Neuronal stem cell (in vitro differentiated cells): ENCODE measurements at regions not wholly inside any gene's neighbourhood (a gene's known extent, or its start where the extent isn't known, plus 50 kb on each side); places are given as distances from the start of the nearest gene placed in this dataset.

ENCODE experiments used
- DNase-seq: peaks from one replicate; pipeline ENCODE4 v3.0.0-alpha.2; 2013; ENCODE audit warnings: low spot score
- H2AFZ ChIP-seq: one replicate; pipeline ENCODE4 v1.6.1; 2013; ENCODE audit warnings: mild to moderate bottlenecking, low read length, inconsistent platforms
- H2AK5ac ChIP-seq: 2 replicates; pipeline ENCODE4 v1.6.1; 2013; ENCODE audit warnings: low read depth, mild to moderate bottlenecking, inconsistent platforms, low read length, moderate library complexity, mixed read lengths
- H2BK120ac ChIP-seq: 2 replicates; pipeline ENCODE4 v1.6.1; 2013; ENCODE audit warnings: low read depth, mild to moderate bottlenecking, inconsistent platforms, low read length, moderate library complexity, mixed read lengths
- H2BK12ac ChIP-seq: one replicate; pipeline ENCODE4 v1.6.1; 2013; ENCODE audit warnings: low read length, inconsistent platforms
- H2BK15ac ChIP-seq: 2 replicates; pipeline ENCODE4 v1.6.1; 2013; ENCODE audit warnings: mild to moderate bottlenecking, low read length, inconsistent platforms, mixed read lengths
- H2BK5ac ChIP-seq: one replicate; pipeline ENCODE4 v1.6.1; 2013; ENCODE audit warnings: inconsistent platforms, mild to moderate bottlenecking, low read length, moderate library complexity
- H3K14ac ChIP-seq: one replicate; pipeline ENCODE4 v1.6.1; 2013; ENCODE audit warnings: low read length, inconsistent platforms
- H3K18ac ChIP-seq: 2 replicates; pipeline ENCODE4 v1.6.1; 2013; ENCODE audit warnings: low read length, inconsistent platforms
- H3K23ac ChIP-seq: 2 replicates; pipeline ENCODE4 v1.6.1; 2013; ENCODE audit warnings: low read depth, mild to moderate bottlenecking, mixed read lengths, low read length, inconsistent platforms; ENCODE audit not compliant: poor library complexity
- H3K27ac ChIP-seq: replicated peaks from 3 replicates; pipeline ENCODE4 v1.5.1; 2013; ENCODE audit warnings: low read length, inconsistent platforms
- H3K27me3 ChIP-seq, 3 experiments: 2 replicates each; pipeline ENCODE4 v1.6.1; 2013; ENCODE audit warnings: low read length in 3 of 3, mild to moderate bottlenecking in 2 of 3, inconsistent platforms in 1 of 3, low read depth in 1 of 3, mixed read lengths in 1 of 3, moderate library complexity in 1 of 3; ENCODE audit not compliant: control insufficient read depth in 3 of 3, insufficient read depth in 3 of 3
- H3K36me3 ChIP-seq, 2 donors: replicated peaks in 1 of 2; 2 replicates each; pipeline ENCODE4 v1.6.1; 2013; ENCODE audit warnings: low read length in 2 of 2; ENCODE audit not compliant: control insufficient read depth in 2 of 2, insufficient read depth in 2 of 2
- H3K4ac ChIP-seq: 2 replicates; pipeline ENCODE4 v1.6.1; 2013; ENCODE audit warnings: inconsistent platforms, mild to moderate bottlenecking, low read length, moderate library complexity
- H3K4me1 ChIP-seq, 2 donors: 1 replicate in 1 of 2; 2 replicates in 1 of 2; pipeline ENCODE4 v1.6.1; 2013; ENCODE audit warnings: low read length in 2 of 2, low read depth in 1 of 2; ENCODE audit not compliant: control insufficient read depth in 2 of 2, insufficient read depth in 1 of 2
- H3K4me2 ChIP-seq: one replicate; pipeline ENCODE4 v1.6.1; 2013; ENCODE audit warnings: mild to moderate bottlenecking, low read length, inconsistent platforms; ENCODE audit not compliant: insufficient read depth, poor library complexity, severe bottlenecking
- H3K4me3 ChIP-seq, 2 donors: 2 replicates each; pipeline ENCODE4 v1.5.1; 2013; ENCODE audit warnings: low read length in 2 of 2, mild to moderate bottlenecking in 2 of 2, inconsistent platforms in 1 of 2, moderate library complexity in 1 of 2
- H3K79me1 ChIP-seq: one replicate; pipeline ENCODE4 v1.6.1; 2013; ENCODE audit warnings: low read depth, mild to moderate bottlenecking, inconsistent platforms, low read length, moderate library complexity
- H3K9ac ChIP-seq: one replicate; pipeline ENCODE4 v1.6.1; 2013; ENCODE audit warnings: mild to moderate bottlenecking, low read depth, low read length, inconsistent platforms; ENCODE audit not compliant: poor library complexity
- H3K9me3 ChIP-seq, 2 donors: replicated peaks in 1 of 2; 2 replicates each; pipeline versions ENCODE3 to v1.6.1; 2013; ENCODE audit warnings: low read length in 2 of 2, mild to moderate bottlenecking in 2 of 2, inconsistent platforms in 1 of 2, low read depth in 1 of 2, mixed read lengths in 1 of 2, moderate library complexity in 1 of 2; ENCODE audit not compliant: control insufficient read depth in 2 of 2, insufficient read depth in 1 of 2
- H4K8ac ChIP-seq: one replicate; pipeline ENCODE4 v1.6.1; 2013; ENCODE audit warnings: low read depth, mild to moderate bottlenecking, inconsistent platforms, low read length, moderate library complexity
- H4K91ac ChIP-seq: one replicate; pipeline ENCODE4 v1.6.1; 2013; ENCODE audit warnings: low read length, low read depth, mild to moderate bottlenecking, inconsistent platforms; ENCODE audit not compliant: poor library complexity
- WGBS, 2 donors: extraction: QIAGEN DNeasy Blood & Tissue Kit; methylation state at CpG; one replicate each; pipeline ENCODE4 v1.1.7; 2013; ENCODE audit warnings: missing lambda C conversion rate in 2 of 2, mixed read lengths in 1 of 2; ENCODE audit not compliant: insufficient read length in 2 of 2, insufficient replicate concordance in 1 of 2; ENCODE audit errors: extremely low coverage in 2 of 2; 5-methylcytosine and 5-hydroxymethylcytosine counted together

- Histone ChIP-seq H3K4ac (no peak overlapping the region), H2BK120ac (no peak overlapping the region), H3K4me2 (no peak overlapping the region), H3K4me3 (no peak overlapping the region), H2AFZ (no peak overlapping the region), H3K4me1 (peaks cover 0 to 1% of the 10 kb centered on the region in 2 donors), H3K36me3 (no peaks in the 10 kb centered on the region), H3K27ac (no peak overlapping the region), H3K27me3 (peaks cover 0 to 29% (median 0%) of the 10 kb centered on the region in 3 experiments), H3K9ac (no peak overlapping the region), H3K79me1 (no peaks in the 10 kb centered on the region), H3K14ac (no peak overlapping the region), H4K8ac (no peak overlapping the region), H2BK5ac (no peak overlapping the region), H3K18ac (no peak overlapping the region), H2BK12ac (no peak overlapping the region), H4K91ac (no peak overlapping the region), H3K23ac (no peak overlapping the region), H2BK15ac (no peak overlapping the region), H3K9me3 (peaks cover 0 to 3% of the 10 kb centered on the region in 2 donors), H2AK5ac (no peak overlapping the region)
- DNase-seq = no peak
- no CpG with 5 or more reads among the region's 11 CpGs for WGBS, 2 donors
Observed at GRCh38 chr6:109892451-109893435, 85.4 kb upstream of the GPR6 start.

GRCh38 chr6:109893606-109894005, 84.5 kb upstream of the GPR6 start:
- no peak overlapping the region for H3K27ac ChIP-seq
- H3K4ac ChIP-seq = no peak overlapping the region
- no peak for DNase-seq
- H3K23ac ChIP-seq = peak overlapping the region; percentile 25
- H2BK120ac ChIP-seq = no peak overlapping the region
- no CpG with 5 or more reads among the region's 4 CpGs for WGBS, 2 donors
- H2BK12ac ChIP-seq = no peak overlapping the region
- H2BK5ac ChIP-seq = no peak overlapping the region
- H4K8ac ChIP-seq = no peak overlapping the region
- peaks cover 0 to 3% of the 10 kb centered on the region in 2 donors for H3K9me3 ChIP-seq
- no peak overlapping the region for H3K18ac ChIP-seq
- H3K14ac ChIP-seq = no peak overlapping the region
- H3K4me1 ChIP-seq = peaks cover 0 to 1% of the 10 kb centered on the region in 2 donors
- no peak overlapping the region for H2AK5ac ChIP-seq
- no peaks in the 10 kb centered on the region for H3K36me3 ChIP-seq
- no peak overlapping the region for H2AFZ ChIP-seq
- peak overlapping the region in 1 of 2 donors; percentile 44 for H3K4me3 ChIP-seq
- no peak overlapping the region for H4K91ac ChIP-seq
- H3K79me1 ChIP-seq = no peaks in the 10 kb centered on the region
- no peak overlapping the region for H3K9ac ChIP-seq
- H3K27me3 ChIP-seq = peaks cover 0 to 24% (median 0%) of the 10 kb centered on the region in 3 experiments
- no peak overlapping the region for H2BK15ac ChIP-seq
- no peak overlapping the region for H3K4me2 ChIP-seq

- Histone ChIP-seq H3K36me3 (no peaks in the 10 kb centered on the region), H3K4ac (no peak overlapping the region), H3K9me3 (peaks cover 0 to 3% of the 10 kb centered on the region in 2 donors), H4K8ac (no peak overlapping the region), H3K4me3 (no peak overlapping the region), H2AFZ (no peak overlapping the region), H3K27me3 (peaks cover 0 to 24% (median 0%) of the 10 kb centered on the region in 3 experiments), H3K14ac (no peak overlapping the region), H3K27ac (no peak overlapping the region), H3K4me2 (no peak overlapping the region), H3K79me1 (no peaks in the 10 kb centered on the region), H2BK12ac (no peak overlapping the region), H2BK15ac (no peak overlapping the region), H3K4me1 (peaks cover 0 to 1% of the 10 kb centered on the region in 2 donors), H3K9ac (no peak overlapping the region), H3K23ac (no peak overlapping the region), H2BK120ac (no peak overlapping the region), H2BK5ac (no peak overlapping the region), H2AK5ac (no peak overlapping the region), H3K18ac (no peak overlapping the region), H4K91ac (no peak overlapping the region)
- no peak for DNase-seq
- no CpG with 5 or more reads among the region's 5 CpGs for WGBS, 2 donors
Observed at GRCh38 chr6:109894181-109894580, 83.9 kb upstream of the GPR6 start.

- no peak overlapping the region for H2BK12ac ChIP-seq
- H3K4ac ChIP-seq = no peak overlapping the region
- H3K27ac ChIP-seq = no peak overlapping the region
- no CpG with 5 or more reads among the region's 1 CpG for WGBS, 2 donors
- H4K91ac ChIP-seq = no peak overlapping the region
- no peak overlapping the region for H3K14ac ChIP-seq
- peaks cover 0 to 14% (median 0%) of the 10 kb centered on the region in 3 experiments for H3K27me3 ChIP-seq
- H3K79me1 ChIP-seq = no peaks in the 10 kb centered on the region
- H3K4me2 ChIP-seq = no peak overlapping the region
- H2BK5ac ChIP-seq = no peak overlapping the region
- H3K9me3 ChIP-seq = peaks cover 0 to 3% of the 10 kb centered on the region in 2 donors
- H4K8ac ChIP-seq = no peak overlapping the region
- no peak overlapping the region for H2BK120ac ChIP-seq
- no peak overlapping the region for H2AK5ac ChIP-seq
- no peak overlapping the region for H3K4me3 ChIP-seq
- H3K36me3 ChIP-seq = no peaks in the 10 kb centered on the region
- no peak overlapping the region for H2AFZ ChIP-seq
- H3K9ac ChIP-seq = no peak overlapping the region
- no peak overlapping the region for H2BK15ac ChIP-seq
- H3K23ac ChIP-seq = no peak overlapping the region
- DNase-seq = no peak
- H3K18ac ChIP-seq = no peak overlapping the region
- H3K4me1 ChIP-seq = peaks cover 0 to 2% of the 10 kb centered on the region in 2 donors
Observed at GRCh38 chr6:109896341-109896740, 81.8 kb upstream of the GPR6 start.
